ENCODE measurements at regions not wholly inside any gene's neighbourhood (a gene's known extent, or its start where the extent isn't known, plus 50 kb on each side); places are given as distances from the start of the nearest gene placed in this dataset.

GRCh38 chr7:67380326-67380725, 383.7 kb downstream of the TYW1 start:
- H3K9ac ChIP-seq (ENCODE audit: low read length in 3 of 3): no peak overlapping the region
- no peak for FAIRE-seq
- no peak overlapping the region for H3K4me3 ChIP-seq (ENCODE audit: low read length in 3 of 3)
- TF ChIP-seq, protein P1, sequence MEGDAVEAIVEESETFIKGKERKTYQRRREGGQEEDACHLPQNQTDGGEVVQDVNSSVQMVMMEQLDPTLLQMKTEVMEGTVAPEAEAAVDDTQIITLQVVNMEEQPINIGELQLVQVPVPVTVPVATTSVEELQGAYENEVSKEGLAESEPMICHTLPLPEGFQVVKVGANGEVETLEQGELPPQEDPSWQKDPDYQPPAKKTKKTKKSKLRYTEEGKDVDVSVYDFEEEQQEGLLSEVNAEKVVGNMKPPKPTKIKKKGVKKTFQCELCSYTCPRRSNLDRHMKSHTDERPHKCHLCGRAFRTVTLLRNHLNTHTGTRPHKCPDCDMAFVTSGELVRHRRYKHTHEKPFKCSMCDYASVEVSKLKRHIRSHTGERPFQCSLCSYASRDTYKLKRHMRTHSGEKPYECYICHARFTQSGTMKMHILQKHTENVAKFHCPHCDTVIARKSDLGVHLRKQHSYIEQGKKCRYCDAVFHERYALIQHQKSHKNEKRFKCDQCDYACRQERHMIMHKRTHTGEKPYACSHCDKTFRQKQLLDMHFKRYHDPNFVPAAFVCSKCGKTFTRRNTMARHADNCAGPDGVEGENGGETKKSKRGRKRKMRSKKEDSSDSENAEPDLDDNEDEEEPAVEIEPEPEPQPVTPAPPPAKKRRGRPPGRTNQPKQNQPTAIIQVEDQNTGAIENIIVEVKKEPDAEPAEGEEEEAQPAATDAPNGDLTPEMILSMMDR (IDR thresholded peaks at IDR 0.05; ENCODE audit: borderline replicate concordance, extremely low read depth, insufficient read depth): no peak
- no peaks in the 10 kb centered on the region for H3K36me3 ChIP-seq (ENCODE audit: control insufficient read depth in 2 of 3, insufficient read depth in 3 of 3, low read length in 3 of 3)
- H3K4me1 ChIP-seq (ENCODE audit: control insufficient read depth in 2 of 3, insufficient read depth in 2 of 3, low read depth in 1 of 3, low read length in 3 of 3): no peaks in the 10 kb centered on the region
- no peak overlapping the region for H3K27ac ChIP-seq (ENCODE audit: low read depth in 2 of 2, low read length in 2 of 2)
- intact Hi-C loops (cut with DNase I): no loop called here
- no peaks in the 10 kb centered on the region for H3K27me3 ChIP-seq (ENCODE audit: control insufficient read depth, insufficient read depth, low read length)
- H3K9me3 ChIP-seq (ENCODE audit: control insufficient read depth in 2 of 3, insufficient read depth in 1 of 3, low read length in 3 of 3): peaks cover 0 to 3% (median 0%) of the 10 kb centered on the region in 3 donors
- no peak for DNase-seq

- no peak for FAIRE-seq
- TF ChIP-seq, protein P1 (IDR thresholded peaks at IDR 0.05; ENCODE audit: borderline replicate concordance, extremely low read depth, insufficient read depth): no peak
- intact Hi-C loops (cut with DNase I): no loop called here
Measured at GRCh38 chr7:67380858-67381257, 384.2 kb downstream of the TYW1 start.

DNA sequence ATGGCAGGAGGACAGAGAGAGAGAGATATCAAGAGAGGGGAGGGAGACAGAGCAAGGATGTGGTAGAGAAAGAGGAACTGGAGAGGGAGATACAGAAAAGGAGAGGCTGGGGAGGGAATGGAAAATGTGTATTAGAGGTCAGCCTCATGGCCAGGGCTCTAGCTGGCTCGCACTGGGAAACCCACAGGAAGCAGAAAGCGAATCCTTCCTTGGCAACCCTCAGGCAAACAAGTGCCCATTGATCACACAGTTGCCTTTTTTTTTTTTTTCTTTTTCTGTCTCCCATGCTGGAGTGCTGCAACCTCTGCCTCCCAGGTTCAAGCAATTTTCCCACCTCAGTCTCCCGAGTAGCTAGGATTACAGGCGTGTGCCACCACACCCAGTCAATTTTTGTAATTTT, 391.2 kb downstream of the TYW1 start:
- TF ChIP-seq, protein P1 (IDR thresholded peaks at IDR 0.05; ENCODE audit: borderline replicate concordance, extremely low read depth, insufficient read depth): no peak
- Histone ChIP-seq H3K9me3 (ENCODE audit: control insufficient read depth in 2 of 3, insufficient read depth in 1 of 3, low read length in 3 of 3) (no peaks in the 10 kb centered on the region), H3K36me3 (ENCODE audit: control insufficient read depth in 2 of 3, insufficient read depth in 3 of 3, low read length in 3 of 3) (no peaks in the 10 kb centered on the region), H3K9ac (ENCODE audit: low read length in 3 of 3) (no peak overlapping the region), H3K27me3 (ENCODE audit: control insufficient read depth, insufficient read depth, low read length) (no peaks in the 10 kb centered on the region), H3K4me3 (ENCODE audit: low read length in 3 of 3) (no peak overlapping the region), H3K27ac (ENCODE audit: low read depth in 2 of 2, low read length in 2 of 2) (no peak overlapping the region), H3K4me1 (ENCODE audit: control insufficient read depth in 2 of 3, insufficient read depth in 2 of 3, low read depth in 1 of 3, low read length in 3 of 3) (no peaks in the 10 kb centered on the region)
- intact Hi-C loops (cut with DNase I): no loop called here
- FAIRE-seq (no peak), DNase-seq (no peak)

More at GRCh38 chr7:67380858-67381257, 384.2 kb downstream of the TYW1 start:
- Histone ChIP-seq H3K9me3 (ENCODE audit: control insufficient read depth in 2 of 3, insufficient read depth in 1 of 3, low read length in 3 of 3) (no peaks in the 10 kb centered on the region), H3K27me3 (ENCODE audit: control insufficient read depth, insufficient read depth, low read length) (no peaks in the 10 kb centered on the region), H3K4me3 (ENCODE audit: low read length in 3 of 3) (no peak overlapping the region), H3K36me3 (ENCODE audit: control insufficient read depth in 2 of 3, insufficient read depth in 3 of 3, low read length in 3 of 3) (no peaks in the 10 kb centered on the region), H3K4me1 (ENCODE audit: control insufficient read depth in 2 of 3, insufficient read depth in 2 of 3, low read depth in 1 of 3, low read length in 3 of 3) (no peaks in the 10 kb centered on the region), H3K27ac (ENCODE audit: low read depth in 2 of 2, low read length in 2 of 2) (no peak overlapping the region), H3K9ac (ENCODE audit: low read length in 3 of 3) (no peak overlapping the region)
- no peak for DNase-seq

DNA sequence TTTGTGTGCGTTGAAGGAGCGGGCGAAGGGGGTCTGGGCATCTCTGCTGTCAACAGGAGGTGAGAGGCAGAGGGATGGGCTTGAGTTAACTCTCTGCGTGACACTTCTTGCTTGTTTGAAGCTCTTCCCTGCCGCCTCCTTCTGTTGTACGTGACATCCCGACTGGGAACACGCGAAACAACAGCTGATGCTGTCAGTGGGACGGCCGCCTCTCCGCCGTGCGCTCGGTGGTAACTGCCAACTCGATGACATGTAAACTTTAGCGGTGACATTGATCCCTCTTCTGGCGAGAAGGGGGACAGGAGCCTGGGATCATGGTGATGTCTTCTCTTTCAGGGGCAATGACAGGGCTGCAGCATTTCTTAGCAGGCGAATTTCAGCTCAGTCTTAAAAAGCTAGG, 394.5 kb downstream of the TYW1 start:
- no peak overlapping the region for H3K4me3 ChIP-seq (ENCODE audit: low read length in 3 of 3)
- no peaks in the 10 kb centered on the region for H3K4me1 ChIP-seq (ENCODE audit: control insufficient read depth in 2 of 3, insufficient read depth in 2 of 3, low read depth in 1 of 3, low read length in 3 of 3)
- no peaks in the 10 kb centered on the region for H3K36me3 ChIP-seq (ENCODE audit: control insufficient read depth in 2 of 3, insufficient read depth in 3 of 3, low read length in 3 of 3)
- H3K27ac ChIP-seq (ENCODE audit: low read depth in 2 of 2, low read length in 2 of 2): no peak overlapping the region
- H3K9me3 ChIP-seq (ENCODE audit: control insufficient read depth in 2 of 3, insufficient read depth in 1 of 3, low read length in 3 of 3): no peaks in the 10 kb centered on the region
- TF ChIP-seq, protein P1 (IDR thresholded peaks at IDR 0.05; ENCODE audit: borderline replicate concordance, extremely low read depth, insufficient read depth): no peak
- no peak for FAIRE-seq
- no peaks in the 10 kb centered on the region for H3K27me3 ChIP-seq (ENCODE audit: control insufficient read depth, insufficient read depth, low read length)
- DNase-seq: no peak
- H3K9ac ChIP-seq (ENCODE audit: low read length in 3 of 3): no peak overlapping the region
- intact Hi-C loops (cut with DNase I): no loop called here

Measured in kidney (tissue), 13 donors.